HEK293 (cell line): ENCODE measurements at regions not wholly inside any gene's neighbourhood (a gene's known extent, or its start where the extent isn't known, plus 50 kb on each side); places are given as distances from the start of the nearest gene placed in this dataset.

Source experiments
- CTCF ChIA-PET: fragments of 350-600 bp; formaldehyde crosslinking; extraction: SDS; loops from one replicate; lab custom pipeline; 2021; ENCODE audit warnings: antibody characterized with exemption; lab: Yijun Ruan, JAX
- POLR2A ChIA-PET: fragments of 300-600 bp; formaldehyde crosslinking; extraction: SDS; loops from one replicate; lab custom pipeline; 2020; ENCODE audit warnings: antibody characterized with exemption, inconsistent platforms; lab: Yijun Ruan, JAX
- H3K27ac ChIP-seq: fragments of 200-500 bp; sonication (Bioruptor generic); 2 replicates; pipeline ENCODE4 v1.5.1; 2014; ENCODE audit warnings: low read depth, low read length, control low read depth, inconsistent platforms; ENCODE audit errors: extremely low read depth
- H3K36me3 ChIP-seq, 2 experiments: fragments of 200-500 bp in 1 of 2; sonication (Bioruptor generic) in 1 of 2; 1 replicate in 1 of 2; 2 replicates in 1 of 2; pipeline ENCODE4 v1.5.1; 2014 to 2017; ENCODE audit warnings: inconsistent platforms in 2 of 2, low read length in 2 of 2; ENCODE audit not compliant: control insufficient read depth in 2 of 2, insufficient read depth in 1 of 2
- H3K4me1 ChIP-seq: fragments of 200-500 bp; sonication (Bioruptor generic); 2 replicates; pipeline ENCODE4 v1.5.1; 2014; ENCODE audit warnings: mild to moderate bottlenecking, low read length, inconsistent platforms; ENCODE audit not compliant: control insufficient read depth, insufficient read depth
- H3K4me3 ChIP-seq: 2 replicates; pipeline ENCODE4 v1.5.1; 2011; ENCODE audit warnings: low read depth, mild to moderate bottlenecking, control low read depth, low read length, moderate library complexity
- H3K9me3 ChIP-seq: fragments of 200-500 bp; sonication (Bioruptor generic); 2 replicates; pipeline ENCODE4 v1.5.1; 2014; ENCODE audit warnings: low read depth, low read length, inconsistent platforms; ENCODE audit not compliant: control insufficient read depth, insufficient read depth
- AEBP2 ChIP-seq: fragments of 450-650 bp; formaldehyde crosslinking; IDR thresholded peaks from 2 replicates; pipeline ENCODE4 v1.5.1; 2016; ENCODE audit warnings: missing biosample characterization, missing genetic modification characterization, borderline replicate concordance
- FEZF1 ChIP-seq: fragments of 450-650 bp; formaldehyde crosslinking; IDR thresholded peaks from 2 replicates; pipeline ENCODE4 v1.5.1; 2016; ENCODE audit warnings: missing biosample characterization, missing genetic modification characterization
- HOXA7 ChIP-seq: sonication (generic); formaldehyde crosslinking; IDR thresholded peaks from 2 replicates; pipeline ENCODE4 v1.8.1; 2022; ENCODE audit warnings: missing genetic modification reagents, borderline replicate concordance
- KLF7 ChIP-seq: fragments of 450-650 bp; formaldehyde crosslinking; IDR thresholded peaks from 2 replicates; pipeline ENCODE4 v1.5.1; 2016; ENCODE audit warnings: missing biosample characterization, missing genetic modification characterization, borderline replicate concordance
- PRDM4 ChIP-seq: fragments of 450-650 bp; formaldehyde crosslinking; IDR thresholded peaks from 2 replicates; pipeline ENCODE4 v1.5.1; 2017; ENCODE audit warnings: missing biosample characterization, missing genetic modification characterization
- WT1 ChIP-seq: fragments of 450-650 bp; formaldehyde crosslinking; IDR thresholded peaks from 2 replicates; pipeline ENCODE4 v1.5.1; 2016; ENCODE audit warnings: missing biosample characterization, missing genetic modification characterization
- YY2 ChIP-seq: fragments of 450-650 bp; formaldehyde crosslinking; IDR thresholded peaks from 2 replicates; pipeline ENCODE4 v1.5.1; 2016; ENCODE audit warnings: missing biosample characterization, missing genetic modification characterization
- ZEB2 ChIP-seq: fragments of 450-650 bp; formaldehyde crosslinking; IDR thresholded peaks from 2 replicates; pipeline ENCODE4 v1.5.1; 2016; ENCODE audit warnings: missing biosample characterization, missing genetic modification characterization
- ZNF148 ChIP-seq: fragments of 450-650 bp; formaldehyde crosslinking; IDR thresholded peaks from 2 replicates; pipeline ENCODE4 v1.5.0; 2017; ENCODE audit warnings: missing biosample characterization, missing genetic modification characterization, borderline replicate concordance
- ZNF23 ChIP-seq: fragments of 450-650 bp; formaldehyde crosslinking; IDR thresholded peaks from 2 replicates; pipeline ENCODE4 v1.5.1; 2016; ENCODE audit warnings: missing biosample characterization, missing genetic modification characterization, borderline replicate concordance
- ZNF26 ChIP-seq: fragments of 450-650 bp; formaldehyde crosslinking; IDR thresholded peaks from 2 replicates; pipeline ENCODE4 v1.5.1; 2016; ENCODE audit warnings: missing biosample characterization, missing genetic modification characterization
- ZNF404 ChIP-seq: fragments of 450-650 bp; formaldehyde crosslinking; IDR thresholded peaks from 2 replicates; pipeline ENCODE4 v1.5.1; 2017; ENCODE audit warnings: missing biosample characterization, missing genetic modification characterization
- ZNF473 ChIP-seq: fragments of 450-650 bp; formaldehyde crosslinking; IDR thresholded peaks from 2 replicates; pipeline ENCODE4 v1.5.1; 2017; ENCODE audit warnings: missing biosample characterization, missing genetic modification characterization
- ZNF529 ChIP-seq: fragments of 450-650 bp; formaldehyde crosslinking; IDR thresholded peaks from 2 replicates; pipeline ENCODE4 v1.5.1; 2017; ENCODE audit warnings: missing genetic modification characterization, missing biosample characterization; ENCODE audit not compliant: insufficient replicate concordance
- ZNF549 ChIP-seq: fragments of 450-650 bp; IDR thresholded peaks from 2 replicates; pipeline ENCODE4 v1.5.1; 2018; ENCODE audit warnings: missing biosample characterization, missing genetic modification characterization, mild to moderate bottlenecking, inconsistent platforms, moderate library complexity
- ZNF596 ChIP-seq: fragments of 450-650 bp; IDR thresholded peaks from 2 replicates; pipeline ENCODE4 v1.5.0; 2018; ENCODE audit warnings: missing biosample characterization, mild to moderate bottlenecking, missing genetic modification characterization, moderate library complexity
- ZNF623 ChIP-seq: fragments of 450-650 bp; formaldehyde crosslinking; IDR thresholded peaks from 2 replicates; pipeline ENCODE4 v1.5.1; 2016; ENCODE audit warnings: missing biosample characterization, missing genetic modification characterization
- ZNF654 ChIP-seq: fragments of 450-650 bp; formaldehyde crosslinking; IDR thresholded peaks from 2 replicates; pipeline ENCODE4 v1.5.1; 2016; ENCODE audit warnings: low read depth, missing biosample characterization, missing genetic modification characterization
- ZNF658 ChIP-seq: fragments of 450-650 bp; formaldehyde crosslinking; IDR thresholded peaks from 2 replicates; pipeline ENCODE4; 2016; ENCODE audit warnings: missing biosample characterization, missing genetic modification characterization
- ZNF664 ChIP-seq: fragments of 450-650 bp; formaldehyde crosslinking; IDR thresholded peaks from 2 replicates; pipeline ENCODE4 v1.5.1; 2016; ENCODE audit warnings: missing biosample characterization, missing genetic modification characterization
- ZNF677 ChIP-seq: fragments of 450-650 bp; IDR thresholded peaks from 2 replicates; pipeline ENCODE4 v1.5.0; 2018; ENCODE audit warnings: missing biosample characterization, mild to moderate bottlenecking, missing genetic modification characterization, moderate library complexity
- ZNF747 ChIP-seq: fragments of 450-650 bp; formaldehyde crosslinking; IDR thresholded peaks from 2 replicates; pipeline ENCODE4 v1.5.1; 2016; ENCODE audit warnings: missing biosample characterization, missing genetic modification characterization
- ZNF768 ChIP-seq: fragments of 450-650 bp; formaldehyde crosslinking; IDR thresholded peaks from 2 replicates; pipeline ENCODE4 v1.5.1; 2018; ENCODE audit warnings: missing biosample characterization, mild to moderate bottlenecking, missing genetic modification characterization
- ZNF792 ChIP-seq: fragments of 450-650 bp; formaldehyde crosslinking; IDR thresholded peaks from 2 replicates; pipeline ENCODE4 v1.5.1; 2016; ENCODE audit warnings: missing biosample characterization, missing genetic modification characterization

DNA sequence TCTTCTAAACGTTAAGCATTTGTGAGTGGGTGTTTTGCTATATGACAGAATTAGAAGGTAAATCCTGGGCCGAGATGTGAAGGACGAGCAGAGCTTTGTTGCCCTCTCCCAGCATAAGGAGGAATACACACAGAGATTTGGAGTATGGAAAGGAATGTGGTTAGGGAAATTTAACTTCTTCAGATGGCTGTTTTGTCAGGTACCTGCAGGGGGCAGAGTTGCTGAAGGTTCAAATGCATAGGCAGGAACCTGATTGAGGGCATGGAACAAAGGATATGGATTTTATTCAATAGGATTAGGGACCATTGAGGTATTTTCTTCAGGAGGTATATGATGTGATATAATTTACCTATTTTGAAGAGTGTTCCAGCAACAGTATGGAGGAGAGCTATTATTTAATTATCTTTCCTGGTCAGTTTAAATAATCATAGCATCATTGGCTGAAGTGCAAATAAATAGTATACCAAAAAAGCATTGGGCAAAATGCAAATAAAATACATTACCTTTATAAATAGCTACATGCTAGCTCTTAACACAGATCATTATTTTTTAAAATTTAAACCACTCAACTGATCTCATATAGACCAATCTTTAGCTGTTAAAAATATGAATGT lies 143.6 kb downstream of the SLIT2 start:
- POLR2A ChIA-PET: no interaction called here
- CTCF ChIA-PET: interaction anchor here (0.5 to 3.1 kb wide), 17 partner anchors 9 to 1245 kb away, joined by 3 to 23 read pairs (median 4); no protein-coding TSS in a partner anchor
- TF ChIP-seq FEZF1: no peak
- no peak for TF ChIP-seq HOXA7 (CRISPR knock-in tag)
- TF ChIP-seq ZNF654 (tag by site-specific recombination): peak; percentile 23; the same call in 1 of the 2 replicates
- no peak for TF ChIP-seq YY2
- TF ChIP-seq ZNF529 (tag by site-specific recombination): no peak
- no peak for TF ChIP-seq ZNF26 (tag by site-specific recombination)

GRCh38 chr4:20403290-20403689 lies 151.6 kb downstream of the SLIT2 start:
- no peak for TF ChIP-seq ZNF404 (tag by site-specific recombination)
- no peak for TF ChIP-seq KLF7 (tag by site-specific recombination)
- TF ChIP-seq, all 188 proteins: peak for 0
- Histone ChIP-seq H3K27ac (no peak overlapping the region), H3K4me3 (no peak overlapping the region), H3K9me3 (no peaks in the 10 kb centered on the region), H3K36me3 (no peaks in the 10 kb centered on the region), H3K4me1 (no peaks in the 10 kb centered on the region)
- ChIA-PET POLR2A (no interaction called here), CTCF (interaction anchor here (1.2 to 2.8 kb wide), 2 partner anchors 8 to 11 kb away, joined by 3 to 13 read pairs; no protein-coding TSS in a partner anchor)

More for the DNA sequence above, 143.6 kb downstream of the SLIT2 start:
- H3K36me3 ChIP-seq: peaks cover 0 to 20% of the 10 kb centered on the region in 2 experiments; a peak in 1 of 3 replicates
- H3K4me1 ChIP-seq: no peaks in the 10 kb centered on the region
- no peaks in the 10 kb centered on the region for H3K9me3 ChIP-seq
- no peak overlapping the region for H3K4me3 ChIP-seq
- no peak overlapping the region for H3K27ac ChIP-seq

GRCh38 chr4:20403846-20404245 lies 152.1 kb downstream of the SLIT2 start:
- Histone ChIP-seq H3K27ac (no peak overlapping the region), H3K4me3 (no peak overlapping the region), H3K9me3 (no peaks in the 10 kb centered on the region), H3K4me1 (no peaks in the 10 kb centered on the region), H3K36me3 (peaks cover 0 to 2% of the 10 kb centered on the region in 2 experiments; a peak in 1 of 3 replicates)
- ChIA-PET POLR2A (no interaction called here), CTCF (interaction anchor here (0.5 to 2.8 kb wide), 2 partner anchors 9 to 26 kb away, joined by 3 to 13 read pairs; no protein-coding TSS in a partner anchor)
- TF ChIP-seq ZEB2 (tag by site-specific recombination) (no peak), ZNF623 (tag by site-specific recombination) (no peak), ZNF747 (tag by site-specific recombination) (no peak), ZNF792 (tag by site-specific recombination) (no peak), ZNF677 (tag by site-specific recombination) (no peak), ZNF549 (tag by site-specific recombination) (no peak), ZNF664 (no peak), ZNF473 (no peak), ZNF23 (tag by site-specific recombination) (no peak), ZNF658 (tag by site-specific recombination) (no peak), PRDM4 (no peak), AEBP2 (tag by site-specific recombination) (no peak), ZNF596 (tag by site-specific recombination) (no peak), ZNF148 (tag by site-specific recombination) (no peak), ZNF768 (no peak), WT1 (tag by site-specific recombination) (no peak)
